HFF-Myc (cell line): ENCODE measurements at regions not wholly inside any gene's neighbourhood (a gene's known extent, or its start where the extent isn't known, plus 50 kb on each side); places are given as distances from the start of the nearest gene placed in this dataset.
"Not testable (repeated sequence)": the region's sequence is repeated elsewhere in the genome, so short reads cannot be mapped to it uniquely, and the experiment has no call there.

Experiments
- DNase-seq: peaks from one replicate; pipeline ENCODE4 v3.0.0-alpha.2; 2011; ENCODE audit warnings: low read depth; ENCODE audit errors: extremely low read depth
- H3K4me3 ChIP-seq: replicated peaks from 2 replicates; pipeline ENCODE4 v1.5.1; 2011; ENCODE audit warnings: low read depth, mild to moderate bottlenecking, control low read depth, low read length
- CTCF ChIP-seq: IDR thresholded peaks from 2 replicates; pipeline ENCODE4 v1.5.1; 2012; ENCODE audit warnings: mild to moderate bottlenecking, low read depth, low read length, control low read depth; ENCODE audit errors: missing control alignments

- no peak for DNase-seq
- no peak overlapping the region for H3K4me3 ChIP-seq
- TF ChIP-seq CTCF, result no peak
Measured at GRCh38 chr13:65508338-65508737, 1721.8 kb downstream of the PCDH9 start.

GRCh38 chr13:65505941-65506340 lies 1724.2 kb downstream of the PCDH9 start:
- TF ChIP-seq CTCF, result no peak
- no peak for DNase-seq
- H3K4me3 ChIP-seq, result no peak overlapping the region

GRCh38 chr13:65504213-65504612 lies 1725.9 kb downstream of the PCDH9 start:
- no peak for TF ChIP-seq CTCF
- no peak overlapping the region for H3K4me3 ChIP-seq
- DNase-seq, result no peak

- H3K4me3 ChIP-seq, result no peak overlapping the region
- no peak for DNase-seq
- no peak for TF ChIP-seq CTCF
Measured at GRCh38 chr13:65500481-65500880, 1729.7 kb downstream of the PCDH9 start.

GRCh38 chr13:65499256-65499655 lies 1730.9 kb downstream of the PCDH9 start:
- no peak for TF ChIP-seq CTCF
- peak; percentile 10 for DNase-seq

GRCh38 chr13:65497265-65497664 lies 1732.9 kb downstream of the PCDH9 start:
- H3K4me3 ChIP-seq, result no peak overlapping the region
- no peak for DNase-seq
- TF ChIP-seq CTCF, result no peak

More at GRCh38 chr13:65499256-65499655, 1730.9 kb downstream of the PCDH9 start:
- H3K4me3 ChIP-seq, result no peak overlapping the region

- not testable (repeated sequence) for DNase-seq, H3K4me3 ChIP-seq
Measured at GRCh38 chr13:65490725-65491124, 1739.4 kb downstream of the PCDH9 start.
